ENCODE measurements at regions not wholly inside any gene's neighbourhood (a gene's known extent, or its start where the extent isn't known, plus 50 kb on each side); places are given as distances from the start of the nearest gene placed in this dataset.

DNA sequence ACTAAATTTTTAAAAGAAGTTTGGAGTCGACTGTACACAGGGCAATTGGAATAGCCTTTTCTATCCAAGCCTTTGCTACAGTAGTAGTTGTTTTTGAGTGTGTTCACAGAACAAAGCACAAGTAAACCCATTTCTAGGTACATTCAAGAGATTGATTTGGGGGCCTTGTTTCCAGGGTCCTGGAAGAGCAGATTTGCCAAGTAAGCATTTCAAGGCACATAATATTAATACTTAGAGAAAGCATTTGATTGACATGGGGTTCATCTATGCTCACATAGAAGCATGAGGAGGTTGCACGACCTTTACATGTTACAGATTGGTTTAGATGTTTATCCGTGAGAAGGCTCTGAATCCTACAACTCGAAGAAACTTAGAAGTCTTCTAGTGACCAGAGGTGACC is 324.1 kb downstream of the MYCN start:
- TF ChIP-seq, protein P1, sequence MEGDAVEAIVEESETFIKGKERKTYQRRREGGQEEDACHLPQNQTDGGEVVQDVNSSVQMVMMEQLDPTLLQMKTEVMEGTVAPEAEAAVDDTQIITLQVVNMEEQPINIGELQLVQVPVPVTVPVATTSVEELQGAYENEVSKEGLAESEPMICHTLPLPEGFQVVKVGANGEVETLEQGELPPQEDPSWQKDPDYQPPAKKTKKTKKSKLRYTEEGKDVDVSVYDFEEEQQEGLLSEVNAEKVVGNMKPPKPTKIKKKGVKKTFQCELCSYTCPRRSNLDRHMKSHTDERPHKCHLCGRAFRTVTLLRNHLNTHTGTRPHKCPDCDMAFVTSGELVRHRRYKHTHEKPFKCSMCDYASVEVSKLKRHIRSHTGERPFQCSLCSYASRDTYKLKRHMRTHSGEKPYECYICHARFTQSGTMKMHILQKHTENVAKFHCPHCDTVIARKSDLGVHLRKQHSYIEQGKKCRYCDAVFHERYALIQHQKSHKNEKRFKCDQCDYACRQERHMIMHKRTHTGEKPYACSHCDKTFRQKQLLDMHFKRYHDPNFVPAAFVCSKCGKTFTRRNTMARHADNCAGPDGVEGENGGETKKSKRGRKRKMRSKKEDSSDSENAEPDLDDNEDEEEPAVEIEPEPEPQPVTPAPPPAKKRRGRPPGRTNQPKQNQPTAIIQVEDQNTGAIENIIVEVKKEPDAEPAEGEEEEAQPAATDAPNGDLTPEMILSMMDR (IDR thresholded peaks at IDR 0.05), result no peak
- TF ChIP-seq, protein P2, sequence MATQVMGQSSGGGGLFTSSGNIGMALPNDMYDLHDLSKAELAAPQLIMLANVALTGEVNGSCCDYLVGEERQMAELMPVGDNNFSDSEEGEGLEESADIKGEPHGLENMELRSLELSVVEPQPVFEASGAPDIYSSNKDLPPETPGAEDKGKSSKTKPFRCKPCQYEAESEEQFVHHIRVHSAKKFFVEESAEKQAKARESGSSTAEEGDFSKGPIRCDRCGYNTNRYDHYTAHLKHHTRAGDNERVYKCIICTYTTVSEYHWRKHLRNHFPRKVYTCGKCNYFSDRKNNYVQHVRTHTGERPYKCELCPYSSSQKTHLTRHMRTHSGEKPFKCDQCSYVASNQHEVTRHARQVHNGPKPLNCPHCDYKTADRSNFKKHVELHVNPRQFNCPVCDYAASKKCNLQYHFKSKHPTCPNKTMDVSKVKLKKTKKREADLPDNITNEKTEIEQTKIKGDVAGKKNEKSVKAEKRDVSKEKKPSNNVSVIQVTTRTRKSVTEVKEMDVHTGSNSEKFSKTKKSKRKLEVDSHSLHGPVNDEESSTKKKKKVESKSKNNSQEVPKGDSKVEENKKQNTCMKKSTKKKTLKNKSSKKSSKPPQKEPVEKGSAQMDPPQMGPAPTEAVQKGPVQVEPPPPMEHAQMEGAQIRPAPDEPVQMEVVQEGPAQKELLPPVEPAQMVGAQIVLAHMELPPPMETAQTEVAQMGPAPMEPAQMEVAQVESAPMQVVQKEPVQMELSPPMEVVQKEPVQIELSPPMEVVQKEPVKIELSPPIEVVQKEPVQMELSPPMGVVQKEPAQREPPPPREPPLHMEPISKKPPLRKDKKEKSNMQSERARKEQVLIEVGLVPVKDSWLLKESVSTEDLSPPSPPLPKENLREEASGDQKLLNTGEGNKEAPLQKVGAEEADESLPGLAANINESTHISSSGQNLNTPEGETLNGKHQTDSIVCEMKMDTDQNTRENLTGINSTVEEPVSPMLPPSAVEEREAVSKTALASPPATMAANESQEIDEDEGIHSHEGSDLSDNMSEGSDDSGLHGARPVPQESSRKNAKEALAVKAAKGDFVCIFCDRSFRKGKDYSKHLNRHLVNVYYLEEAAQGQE (IDR thresholded peaks at IDR 0.05; ENCODE audit: low read depth, low read length), result no peak
- no peak for TF ChIP-seq POLR2AphosphoS5 (IDR thresholded peaks at IDR 0.05; ENCODE audit: low read depth, low read length)
- no peak for TF ChIP-seq TAF1 (IDR thresholded peaks at IDR 0.05; ENCODE audit: borderline replicate concordance, low read depth, low read length)
- TF ChIP-seq, protein P3, sequence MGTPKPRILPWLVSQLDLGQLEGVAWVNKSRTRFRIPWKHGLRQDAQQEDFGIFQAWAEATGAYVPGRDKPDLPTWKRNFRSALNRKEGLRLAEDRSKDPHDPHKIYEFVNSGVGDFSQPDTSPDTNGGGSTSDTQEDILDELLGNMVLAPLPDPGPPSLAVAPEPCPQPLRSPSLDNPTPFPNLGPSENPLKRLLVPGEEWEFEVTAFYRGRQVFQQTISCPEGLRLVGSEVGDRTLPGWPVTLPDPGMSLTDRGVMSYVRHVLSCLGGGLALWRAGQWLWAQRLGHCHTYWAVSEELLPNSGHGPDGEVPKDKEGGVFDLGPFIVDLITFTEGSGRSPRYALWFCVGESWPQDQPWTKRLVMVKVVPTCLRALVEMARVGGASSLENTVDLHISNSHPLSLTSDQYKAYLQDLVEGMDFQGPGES (IDR thresholded peaks at IDR 0.05; ENCODE audit: low read depth, low read length), result no peak
- TF ChIP-seq, protein P4, sequence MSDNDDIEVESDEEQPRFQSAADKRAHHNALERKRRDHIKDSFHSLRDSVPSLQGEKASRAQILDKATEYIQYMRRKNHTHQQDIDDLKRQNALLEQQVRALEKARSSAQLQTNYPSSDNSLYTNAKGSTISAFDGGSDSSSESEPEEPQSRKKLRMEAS (IDR thresholded peaks at IDR 0.05; ENCODE audit: low read depth), result no peak
- TF ChIP-seq SMC3 (IDR thresholded peaks at IDR 0.05; ENCODE audit: low read depth, low read length), result no peak
- no peak for TF ChIP-seq RAD21 (IDR thresholded peaks at IDR 0.05; ENCODE audit: low read length)
- TF ChIP-seq FOXM1 (IDR thresholded peaks at IDR 0.05; ENCODE audit: low read depth), result no peak
